Hepatic stellate cell (primary cell): ENCODE measurements at regions not wholly inside any gene's neighbourhood (a gene's known extent, or its start where the extent isn't known, plus 50 kb on each side); places are given as distances from the start of the nearest gene placed in this dataset.
A peak's percentile ranks its signal among the peaks of the same experiment; 100 is the strongest.

ENCODE experiments used
- DNase-seq: peaks from one replicate; pipeline ENCODE4 v3.0.0; 2011; ENCODE audit warnings: low spot score

GRCh38 chr5:158119961-158120723 lies 261.2 kb upstream of the CLINT1 start:
- DNase-seq, result no peak

DNA sequence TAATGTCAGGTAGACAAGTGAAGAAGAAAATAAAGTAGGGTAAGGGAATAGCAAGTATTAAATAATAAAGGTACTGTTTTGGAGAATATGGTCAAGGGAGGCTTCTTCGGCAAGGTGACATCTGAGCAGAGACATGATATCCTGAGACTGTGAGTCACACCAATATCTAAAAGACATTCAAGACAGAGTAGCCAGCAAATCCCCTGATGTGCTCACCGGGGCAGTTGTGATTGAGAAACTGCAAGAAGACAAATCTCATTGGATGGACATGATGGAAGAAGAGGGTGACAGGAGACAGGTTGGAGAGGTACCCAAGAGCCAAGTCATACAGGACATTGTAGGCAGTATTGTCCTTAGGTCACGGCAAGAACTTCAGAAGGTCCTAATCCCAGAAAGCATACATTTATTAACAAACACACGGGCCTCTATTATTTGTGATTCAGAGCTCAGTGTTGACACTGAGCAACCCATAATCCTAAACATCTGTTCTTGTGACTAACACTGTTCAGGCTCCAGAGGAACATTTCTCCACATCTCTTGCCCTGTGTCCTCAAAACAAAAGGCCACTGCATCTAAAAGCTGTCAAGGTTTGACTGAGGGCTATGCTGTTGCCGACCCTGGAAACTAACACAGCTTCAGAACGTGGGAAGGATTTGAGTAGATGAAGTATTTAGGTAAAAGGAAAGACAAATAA lies 258.7 kb upstream of the CLINT1 start:
- no peak for DNase-seq

- DNase-seq, result no peak
These were observed 258.0 kb upstream of the CLINT1 start for GRCh38 chr5:158116965-158117364.

- no peak for DNase-seq
These were observed 256.5 kb upstream of the CLINT1 start for GRCh38 chr5:158115468-158115867.

- no peak for DNase-seq
These were observed 249.2 kb upstream of the CLINT1 start for GRCh38 chr5:158108177-158108576.

GRCh38 chr5:158100373-158100888 lies 241.5 kb upstream of the CLINT1 start:
- no peak for DNase-seq

DNA sequence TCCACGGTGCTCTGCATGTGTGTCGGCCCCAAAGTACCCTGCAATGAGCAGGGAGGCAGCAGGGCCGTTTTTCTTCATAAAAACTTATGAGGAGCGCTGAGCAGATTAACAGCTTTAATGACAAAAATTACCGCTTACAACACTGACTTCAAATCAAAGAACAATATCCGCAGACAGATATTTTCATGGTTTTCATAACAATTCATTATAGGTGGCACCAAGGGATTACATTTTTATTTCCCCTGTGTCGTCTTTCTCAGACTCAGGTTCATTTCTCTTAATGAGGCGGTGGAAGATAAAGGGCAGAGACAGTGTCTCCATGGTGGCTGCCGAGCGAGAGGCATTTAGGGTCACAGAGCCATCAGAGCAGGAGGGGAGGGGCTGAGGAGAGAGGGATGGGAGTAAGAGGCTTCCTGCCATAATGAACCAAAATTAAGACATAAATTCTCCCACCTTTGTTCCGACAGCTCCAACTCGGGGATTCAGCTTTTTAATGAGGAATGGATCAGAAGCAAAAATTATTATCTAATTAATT lies 240.7 kb upstream of the CLINT1 start:
- no peak for DNase-seq

DNA sequence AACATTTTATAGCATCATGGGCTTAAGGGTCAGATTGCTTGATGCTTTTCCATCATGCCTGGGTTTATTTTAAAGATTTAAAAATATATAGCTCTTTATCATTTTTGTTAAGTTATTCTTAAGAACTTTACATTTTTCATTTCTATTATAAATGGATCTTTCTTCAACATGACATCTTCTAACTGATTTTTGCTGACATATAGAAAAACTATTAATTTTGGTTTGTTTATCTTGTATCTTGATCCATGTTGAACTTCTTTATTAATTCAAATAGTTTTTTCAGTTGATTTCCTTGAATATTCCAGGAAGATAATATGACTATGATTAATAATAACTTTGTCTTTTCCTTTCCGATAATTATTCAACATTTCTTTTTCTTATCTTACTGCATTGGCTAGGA lies 237.9 kb upstream of the CLINT1 start:
- DNase-seq, result no peak

DNA sequence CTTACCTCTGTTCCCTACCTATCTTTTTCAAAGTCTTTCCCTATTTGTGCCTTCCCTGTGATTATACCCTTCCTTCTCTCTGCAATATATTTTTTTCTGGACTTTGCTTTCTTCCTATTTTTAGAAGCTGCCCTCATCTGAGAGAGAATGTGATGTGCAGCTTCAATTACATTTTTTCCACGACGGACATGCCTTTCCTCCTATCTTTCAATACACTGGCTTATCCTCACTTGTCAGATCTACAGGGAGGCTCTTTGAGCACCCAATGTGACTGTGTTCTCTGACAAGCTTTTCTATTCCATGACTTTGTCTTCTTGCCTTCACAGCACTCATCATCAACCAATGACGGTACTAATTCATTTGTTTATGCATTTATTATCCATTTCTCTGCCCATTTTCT lies 227.9 kb upstream of the CLINT1 start:
- DNase-seq, result no peak

DNA sequence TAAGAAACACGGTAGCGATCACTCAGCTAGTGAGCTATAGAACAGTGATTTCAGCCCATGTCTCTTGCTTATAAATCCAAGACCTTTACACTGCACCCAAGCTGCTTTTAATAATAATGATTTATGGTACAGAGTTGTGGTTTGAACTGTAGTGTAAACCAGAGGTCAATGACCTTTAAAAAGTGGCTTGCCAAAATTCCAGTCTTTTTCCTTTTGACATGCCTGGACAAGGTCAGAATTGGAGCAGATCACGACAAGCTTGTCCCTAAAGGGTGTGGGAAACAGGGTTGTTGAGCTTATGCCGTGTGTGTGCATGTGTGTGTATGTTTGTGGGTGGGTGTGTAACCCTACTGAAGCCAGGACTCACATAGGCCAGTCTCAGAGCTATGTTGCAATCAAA lies 225.3 kb upstream of the CLINT1 start:
- DNase-seq, result no peak

DNA sequence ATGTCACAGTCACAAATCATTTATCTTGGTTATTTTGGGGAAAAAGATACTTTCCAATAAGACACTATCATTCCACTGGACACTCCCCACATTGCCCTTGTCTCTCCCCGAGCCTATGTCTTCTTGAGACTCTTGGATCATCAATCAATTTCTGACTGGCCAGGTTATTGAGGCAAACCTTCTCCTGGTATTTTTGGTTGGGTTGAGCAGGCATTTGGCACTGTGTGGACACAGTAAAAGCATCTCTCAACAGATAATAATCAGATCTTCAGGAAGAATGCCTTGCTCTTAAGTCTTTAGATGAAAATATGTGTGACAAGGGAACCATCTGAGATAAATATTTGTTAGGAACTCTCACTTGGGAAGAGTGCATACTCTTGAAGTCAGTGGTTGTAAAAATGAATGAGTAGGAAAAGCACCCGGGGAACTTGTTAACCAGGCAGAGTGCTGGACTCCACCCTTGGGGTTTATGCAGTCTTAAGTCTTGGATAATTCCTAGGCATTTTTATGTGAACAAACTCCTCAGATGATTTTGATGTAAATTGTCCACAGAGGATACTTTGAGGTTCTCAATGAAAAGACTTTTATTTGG lies 223.8 kb upstream of the CLINT1 start:
- no peak for DNase-seq

DNA sequence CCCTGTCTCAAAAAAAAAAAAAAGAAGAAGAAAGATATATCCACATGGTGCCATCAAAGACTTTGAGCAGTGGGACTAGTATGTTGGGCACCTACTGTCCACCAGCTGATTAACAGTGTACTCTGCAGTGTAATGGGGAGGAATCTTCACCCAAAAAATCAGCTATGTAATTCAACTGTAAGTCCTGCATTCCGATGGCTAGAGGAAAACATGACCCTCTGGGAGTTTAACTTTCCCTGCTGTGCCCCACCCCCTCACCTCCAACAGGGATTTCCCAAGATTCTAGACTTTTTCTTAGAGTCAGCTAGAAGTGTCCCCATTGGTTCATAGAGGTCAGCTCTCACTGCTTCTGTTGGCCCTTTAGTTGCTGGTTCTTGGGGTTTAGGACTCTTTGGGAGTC lies 221.2 kb upstream of the CLINT1 start:
- no peak for DNase-seq

GRCh38 chr5:158079097-158079496 lies 220.2 kb upstream of the CLINT1 start:
- no peak for DNase-seq

DNA sequence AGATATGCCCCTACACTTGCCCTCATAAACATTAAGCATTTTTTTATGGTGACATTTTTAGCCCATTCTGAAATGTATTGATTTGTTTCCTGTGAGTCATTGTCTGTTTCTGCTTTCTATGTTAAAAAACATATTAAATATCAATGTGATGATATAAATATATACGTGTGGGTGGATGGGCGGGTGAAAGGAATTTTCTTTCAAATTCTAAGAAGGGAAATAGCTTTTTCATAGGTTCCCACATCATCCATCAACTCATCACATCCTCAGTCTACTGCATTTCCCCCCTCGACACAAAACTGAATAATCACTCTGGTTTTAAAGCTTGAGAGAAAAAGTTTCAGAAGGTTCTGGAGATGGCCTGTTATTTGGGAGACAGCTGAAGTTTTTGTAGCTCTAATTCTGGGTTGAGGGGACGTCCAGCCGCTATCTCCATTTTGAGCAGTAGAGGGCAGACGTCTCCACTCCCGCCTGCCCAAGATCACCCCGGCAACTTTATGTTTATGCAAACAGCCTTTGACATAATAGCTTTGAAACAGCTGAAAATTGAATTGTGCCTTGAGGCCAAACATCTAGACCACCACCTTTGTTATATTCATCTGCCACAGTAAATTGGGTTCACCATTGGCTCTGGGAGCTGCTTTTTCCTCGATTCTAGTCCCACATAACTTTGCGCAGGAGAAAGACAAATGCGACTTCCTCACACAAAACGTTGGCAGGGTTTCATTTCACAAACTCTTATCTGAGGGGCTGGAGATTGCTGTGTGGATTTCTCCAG lies 216.2 kb upstream of the CLINT1 start:
- peak; percentile 55 for DNase-seq

GRCh38 chr5:158074597-158074991 lies 215.6 kb upstream of the CLINT1 start:
- no peak for DNase-seq

- DNase-seq, result no peak
These were observed 211.9 kb upstream of the CLINT1 start for GRCh38 chr5:158070859-158071258.

DNA sequence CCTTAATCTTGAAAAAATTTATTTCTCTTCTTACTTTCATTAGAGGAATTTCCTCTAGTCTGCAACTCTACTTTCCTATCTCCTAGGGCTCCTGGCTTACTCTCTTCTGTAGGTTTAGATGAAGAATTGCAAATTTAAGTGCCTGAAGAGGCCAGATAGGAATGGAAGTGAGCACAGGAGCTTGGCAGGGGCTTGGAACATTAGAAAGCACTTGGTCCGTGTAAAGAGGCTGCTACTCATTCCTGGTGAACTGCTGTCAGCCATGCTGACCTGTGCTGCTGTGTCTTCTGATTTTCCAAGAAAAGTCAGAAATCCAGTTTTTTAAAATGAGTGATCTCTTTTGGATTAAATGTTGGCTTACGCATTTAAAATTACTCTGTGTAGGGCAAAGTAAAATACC lies 210.9 kb upstream of the CLINT1 start:
- no peak for DNase-seq

- no peak for DNase-seq
These were observed 210.0 kb upstream of the CLINT1 start for GRCh38 chr5:158068964-158069363.

- no peak for DNase-seq
These were observed 207.1 kb upstream of the CLINT1 start for GRCh38 chr5:158066076-158066475.

- no peak for DNase-seq
These were observed 205.6 kb upstream of the CLINT1 start for GRCh38 chr5:158064334-158065123.

DNA sequence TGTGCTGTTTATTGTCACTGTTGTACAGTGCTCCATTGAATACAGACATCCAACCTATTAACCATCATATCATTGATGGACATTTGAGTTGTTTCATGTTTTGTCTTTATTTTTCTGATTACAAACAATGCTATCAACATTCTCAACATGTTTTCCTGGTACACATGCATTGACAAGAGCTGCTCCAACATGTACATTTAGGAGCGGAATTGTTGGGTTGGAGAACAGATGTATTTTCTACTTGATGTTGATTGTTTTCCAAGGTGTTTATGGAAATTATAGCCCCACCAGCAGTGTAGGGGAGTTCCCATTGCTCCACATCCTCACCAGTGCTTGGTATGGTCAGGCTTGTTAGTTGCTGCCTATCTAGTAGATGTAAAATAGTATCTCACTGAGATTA lies 204.1 kb upstream of the CLINT1 start:
- DNase-seq, result no peak
